HCT116 (cell line): ENCODE measurements at regions not wholly inside any gene's neighbourhood (a gene's known extent, or its start where the extent isn't known, plus 50 kb on each side); places are given as distances from the start of the nearest gene placed in this dataset.

ENCODE experiments used
- ATAC-seq: fragments of 200-7000 bp; cut with Tn5 transposase; 2 replicates; pipeline ENCODE4 v1.9.1; 2020; ENCODE audit warnings: mild to moderate bottlenecking, moderate library complexity
- BruUV-seq: library from RNA; stranded (reverse); fragments of 400-500 nt; replicated peaks from 2 replicates; lab custom pipeline; 2021; lab: Mats Ljungman, UMichigan
- CTCF ChIA-PET: fragments of 300-600 bp; sonication (Branson Sonifier 250); formaldehyde crosslinking; loops from one replicate; lab custom pipeline; 2021; ENCODE audit warnings: antibody characterized with exemption; lab: Charles Lee
- POLR2A ChIA-PET: fragments of 300-600, 350-600 bp; sonication (Branson Sonifier 250); formaldehyde crosslinking; loops from one replicate; lab custom pipeline; 2021; ENCODE audit warnings: antibody characterized with exemption; lab: Charles Lee
- RAD21 ChIA-PET, 2 experiments: fragments of 300-600 bp; sonication (Branson Sonifier 250); formaldehyde crosslinking; loops; one replicate each; lab custom pipeline; 2023; ENCODE audit warnings: low total read pairs in 2 of 2; ENCODE audit not compliant: uncharacterized antibody in 2 of 2, unreplicated experiment in 2 of 2, low non-redundant PET in 1 of 2; lab: Charles Lee
- DNase-seq: peaks from one replicate; pipeline ENCODE4 v3.0.0-alpha.2; 2010; ENCODE audit warnings: low read depth, low spot score
- H2AFZ ChIP-seq: fragments of 200-600 bp; shearing (Covaris generic), sonication (generic); 2 replicates; pipeline ENCODE4 v1.6.1; 2017; ENCODE audit warnings: low read depth, mixed run types, mixed read lengths, antibody characterized with exemption, low read length; ENCODE audit not compliant: poor library complexity, severe bottlenecking
- H3K27ac ChIP-seq: 2 replicates; pipeline ENCODE4 v1.5.1; 2012; ENCODE audit warnings: low read depth, low read length
- H3K27me3 ChIP-seq: fragments of 200-600 bp; sonication (generic); 2 replicates; pipeline ENCODE4 v1.6.1; 2016; ENCODE audit warnings: mixed run types, low read length, mixed read lengths; ENCODE audit not compliant: insufficient read depth
- H3K36me3 ChIP-seq, 2 experiments: fragments of 200-500 bp in 1 of 2; fragments of 200-600 bp in 1 of 2; sonication (Bioruptor generic) in 1 of 2; sonication (generic) in 1 of 2; 2 replicates each; pipeline versions ENCODE4 v1.5.1 to v1.6.1; 2014 to 2016; ENCODE audit warnings: low read length in 2 of 2, inconsistent platforms in 1 of 2, mixed read lengths in 1 of 2, mixed run types in 1 of 2; ENCODE audit not compliant: insufficient read depth in 2 of 2, control insufficient read depth in 1 of 2
- H3K4me1 ChIP-seq, 2 experiments: fragments of 200-600 bp in 1 of 2; sonication (generic) in 1 of 2; 2 replicates each; pipeline versions ENCODE4 v1.5.1 to v1.6.1; 2012 to 2017; ENCODE audit warnings: low read length in 2 of 2, inconsistent platforms in 1 of 2, mild to moderate bottlenecking in 1 of 2, mixed read lengths in 1 of 2, mixed run types in 1 of 2, moderate library complexity in 1 of 2; ENCODE audit not compliant: insufficient read depth in 2 of 2, control insufficient read depth in 1 of 2
- H3K4me2 ChIP-seq: fragments of 200-600 bp; sonication (generic); 2 replicates; pipeline ENCODE4 v1.6.1; 2017; ENCODE audit warnings: mixed run types, low read length, mixed read lengths
- H3K4me3 ChIP-seq, 2 experiments: fragments of 200-600 bp in 1 of 2; sonication (generic) in 1 of 2; replicated peaks in 1 of 2; 2 replicates each; pipeline ENCODE4 v1.5.1; 2011 to 2016; ENCODE audit warnings: low read length in 2 of 2, control low read depth in 1 of 2, low read depth in 1 of 2, mild to moderate bottlenecking in 1 of 2, mixed read lengths in 1 of 2, mixed run types in 1 of 2
- H3K79me2 ChIP-seq: fragments of 200-600 bp; sonication (generic); 2 replicates; pipeline ENCODE4 v1.6.1; 2017; ENCODE audit warnings: mild to moderate bottlenecking, mixed run types, low read length, moderate library complexity, mixed read lengths; ENCODE audit not compliant: insufficient read depth
- H3K9ac ChIP-seq: fragments of 200-600 bp; sonication (generic); 2 replicates; pipeline ENCODE4 v1.6.1; 2016; ENCODE audit warnings: low read length, mixed read lengths
- H3K9me2 ChIP-seq: fragments of 200-600 bp; sonication (generic), shearing (Covaris generic); 2 replicates; pipeline ENCODE4 v1.6.1; 2017; ENCODE audit warnings: mixed run types, mild to moderate bottlenecking, moderate library complexity; ENCODE audit not compliant: insufficient read depth
- H3K9me3 ChIP-seq, 2 experiments: fragments of 200-500 bp in 1 of 2; fragments of 200-600 bp in 1 of 2; sonication (Bioruptor generic) in 1 of 2; sonication (generic) in 1 of 2; 2 replicates each; pipeline ENCODE4 v1.6.1; 2014 to 2017; ENCODE audit warnings: low read length in 2 of 2, mixed read lengths in 2 of 2, inconsistent platforms in 1 of 2, low read depth in 1 of 2, mild to moderate bottlenecking in 1 of 2, mixed run types in 1 of 2, moderate library complexity in 1 of 2; ENCODE audit not compliant: control insufficient read depth in 1 of 2, insufficient read depth in 1 of 2
- H4K20me1 ChIP-seq: fragments of 200-600 bp; sonication (generic), shearing (Covaris generic); 2 replicates; pipeline ENCODE4 v1.6.1; 2017; ENCODE audit warnings: mixed run types, mild to moderate bottlenecking, moderate library complexity; ENCODE audit not compliant: insufficient read depth
- CBX3 ChIP-seq: IDR thresholded peaks from 2 replicates; pipeline ENCODE4 v1.6.1; 2012; ENCODE audit warnings: low read depth
- EZH2phosphoT487 ChIP-seq: fragments of 200-600 bp; IDR thresholded peaks from 2 replicates; pipeline ENCODE4 v1.6.1; 2018; ENCODE audit warnings: antibody characterized with exemption, borderline replicate concordance
- JUND ChIP-seq: IDR thresholded peaks from 2 replicates; pipeline ENCODE4 v1.6.1; 2012
- POLR2AphosphoS5 ChIP-seq: IDR thresholded peaks from 2 replicates; pipeline ENCODE4 v1.6.1; 2011; ENCODE audit warnings: mild to moderate bottlenecking, low read depth, low read length, moderate library complexity
- RAD21 ChIP-seq: IDR thresholded peaks from 2 replicates; pipeline ENCODE4 v1.6.1; 2012; ENCODE audit warnings: low read depth, mild to moderate bottlenecking
- REST ChIP-seq: IDR thresholded peaks from 2 replicates; pipeline ENCODE4 v1.6.1; 2012; ENCODE audit warnings: low read depth
- SIN3A ChIP-seq: IDR thresholded peaks from 2 replicates; pipeline ENCODE4 v1.6.1; 2012; ENCODE audit warnings: low read depth
- ZFX ChIP-seq: fragments of 450-650 bp; IDR thresholded peaks from 2 replicates; pipeline ENCODE4 v1.6.1; 2017
- intact Hi-C: fragments of 100-400 bp; cut with micrococcal nuclease; formaldehyde crosslinking; loops from 2 replicates; pipeline ENCODE4 v1.10.0; 2022

GRCh38 chr12:107523775-107524535 is 161.6 kb upstream of the PWP1 start:
- Histone ChIP-seq H3K4me2 (no peak overlapping the region), H3K9me2 (no peaks in the 10 kb centered on the region), H3K4me3 (no peak overlapping the region), H3K79me2 (no peaks in the 10 kb centered on the region), H3K36me3 (no peaks in the 10 kb centered on the region), H4K20me1 (no peaks in the 10 kb centered on the region), H3K27me3 (no peaks in the 10 kb centered on the region), H3K9ac (no peak overlapping the region), H3K27ac (no peak overlapping the region), H3K9me3 (no peaks in the 10 kb centered on the region), H2AFZ (no peak overlapping the region), H3K4me1 (no peaks in the 10 kb centered on the region)
- CTCF ChIA-PET: interaction anchor here (1.6 kb wide), 1 partner anchor 9 kb away, joined by 5 read pairs; no protein-coding TSS in a partner anchor
- intact Hi-C loops: no loop called here
- ATAC-seq (no peak), DNase-seq (no peak)
- no TSS peak for BruUV-seq
- POLR2A ChIA-PET: no interaction called here
- RAD21 ChIA-PET: no interaction called here
- no peak for TF ChIP-seq JUND
- no peak for TF ChIP-seq SIN3A
- TF ChIP-seq POLR2AphosphoS5: no peak
- TF ChIP-seq RAD21: no peak
- no peak for TF ChIP-seq REST
- no peak for TF ChIP-seq EZH2phosphoT487
- no peak for TF ChIP-seq ZFX
- TF ChIP-seq CBX3: no peak
